ENCODE measurements at regions not wholly inside any gene's neighbourhood (a gene's known extent, or its start where the extent isn't known, plus 50 kb on each side); places are given as distances from the start of the nearest gene placed in this dataset.
"Not testable (repeated sequence)": the region's sequence is repeated elsewhere in the genome, so short reads cannot be mapped to it uniquely, and the experiment has no call there.

DNA sequence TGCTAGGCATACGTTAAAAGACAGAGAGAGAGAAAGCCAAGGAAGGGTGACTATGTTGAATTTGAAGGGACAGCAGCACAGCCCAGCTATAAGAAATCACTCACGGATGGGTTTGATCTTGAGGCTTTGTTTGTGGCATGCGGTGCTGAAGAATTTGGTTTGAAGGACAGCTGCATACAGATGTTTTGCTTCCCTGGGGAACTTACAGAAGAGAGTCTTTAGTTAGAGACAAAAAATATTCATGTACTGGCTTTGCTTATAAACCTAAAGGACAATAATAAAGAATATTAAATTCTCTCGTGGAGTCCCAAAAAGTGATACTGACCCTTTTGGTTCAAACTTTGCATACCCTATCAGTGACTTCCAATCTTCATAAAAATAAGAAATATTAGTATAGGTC is 491.4 kb downstream of the NEBL start:
- Histone ChIP-seq H3K4me1 (ENCODE audit: control insufficient read depth in 5 of 5, insufficient read depth in 5 of 5, low read length in 5 of 5) (peaks cover 0 to 9% (median 0%) of the 10 kb centered on the region in 5 donors), H3K27ac (ENCODE audit: low read depth, low read length) (no peak overlapping the region), H3K9me3 (ENCODE audit: control insufficient read depth in 5 of 5, low read length in 5 of 5) (no peaks in the 10 kb centered on the region), H3K9ac (ENCODE audit: low read length in 5 of 5) (no peak overlapping the region), H3K36me3 (ENCODE audit: control insufficient read depth in 5 of 5, insufficient read depth in 5 of 5, low read length in 5 of 5) (no peaks in the 10 kb centered on the region), H3K27me3 (ENCODE audit: control insufficient read depth in 5 of 5, insufficient read depth in 4 of 5, low read length in 5 of 5) (no peaks in the 10 kb centered on the region), H3K4me3 (ENCODE audit: low read depth in 1 of 5, low read length in 5 of 5) (no peak overlapping the region)

- Histone ChIP-seq H3K36me3 (ENCODE audit: control insufficient read depth in 5 of 5, insufficient read depth in 5 of 5, low read length in 5 of 5) (no peaks in the 10 kb centered on the region), H3K9ac (ENCODE audit: low read length in 5 of 5) (no peak overlapping the region), H3K27ac (ENCODE audit: low read depth, low read length) (no peak overlapping the region), H3K9me3 (ENCODE audit: control insufficient read depth in 5 of 5, low read length in 5 of 5) (no peaks in the 10 kb centered on the region), H3K4me1 (ENCODE audit: control insufficient read depth in 5 of 5, insufficient read depth in 5 of 5, low read length in 5 of 5) (peaks cover 0 to 9% (median 0%) of the 10 kb centered on the region in 5 donors), H3K4me3 (ENCODE audit: low read depth in 1 of 5, low read length in 5 of 5) (no peak overlapping the region), H3K27me3 (ENCODE audit: control insufficient read depth in 5 of 5, insufficient read depth in 4 of 5, low read length in 5 of 5) (no peaks in the 10 kb centered on the region)
Measured at GRCh38 chr10:20405050-20405449, 492.1 kb downstream of the NEBL start.

- H3K9ac ChIP-seq (ENCODE audit: low read length in 5 of 5), result no peak overlapping the region
Measured at GRCh38 chr10:20399772-20400171, 497.3 kb downstream of the NEBL start.

DNA sequence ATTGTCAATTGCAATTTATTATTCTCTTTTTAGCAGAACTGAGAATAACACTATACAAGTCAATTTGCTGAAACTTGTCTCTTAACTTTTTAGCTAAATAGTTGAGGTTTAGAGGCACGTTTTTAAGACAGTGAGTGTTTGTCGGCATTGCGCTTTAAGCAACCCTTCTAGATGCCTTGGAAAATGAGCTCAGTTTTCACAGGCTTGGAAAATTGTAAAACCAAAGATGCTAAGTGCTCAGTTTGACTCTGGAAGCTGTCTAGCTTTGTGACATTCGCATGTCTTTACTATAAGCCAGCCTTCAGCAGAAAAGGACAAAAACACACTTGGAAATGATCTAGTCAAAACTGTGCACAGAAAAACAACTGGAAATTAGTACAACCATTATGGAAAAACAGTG is 500.4 kb downstream of the NEBL start:
- no peak overlapping the region for H3K27ac ChIP-seq (ENCODE audit: low read depth, low read length)
- H3K9me3 ChIP-seq (ENCODE audit: control insufficient read depth in 5 of 5, low read length in 5 of 5), result no peaks in the 10 kb centered on the region
- no peak overlapping the region for H3K4me3 ChIP-seq (ENCODE audit: low read depth in 1 of 5, low read length in 5 of 5)
- H3K27me3 ChIP-seq (ENCODE audit: control insufficient read depth in 5 of 5, insufficient read depth in 4 of 5, low read length in 5 of 5), result no peaks in the 10 kb centered on the region
- no peaks in the 10 kb centered on the region for H3K36me3 ChIP-seq (ENCODE audit: control insufficient read depth in 5 of 5, insufficient read depth in 5 of 5, low read length in 5 of 5)
- H3K9ac ChIP-seq (ENCODE audit: low read length in 5 of 5), result no peak overlapping the region
- no peaks in the 10 kb centered on the region for H3K4me1 ChIP-seq (ENCODE audit: control insufficient read depth in 5 of 5, insufficient read depth in 5 of 5, low read length in 5 of 5)

More at GRCh38 chr10:20399772-20400171, 497.3 kb downstream of the NEBL start:
- H3K4me3 ChIP-seq (ENCODE audit: low read depth in 1 of 5, low read length in 5 of 5), result no peak overlapping the region
- no peaks in the 10 kb centered on the region for H3K36me3 ChIP-seq (ENCODE audit: control insufficient read depth in 5 of 5, insufficient read depth in 5 of 5, low read length in 5 of 5)
- H3K9me3 ChIP-seq (ENCODE audit: control insufficient read depth in 5 of 5, low read length in 5 of 5), result no peaks in the 10 kb centered on the region
- H3K27ac ChIP-seq (ENCODE audit: low read depth, low read length), result no peak overlapping the region
- H3K4me1 ChIP-seq (ENCODE audit: control insufficient read depth in 5 of 5, insufficient read depth in 5 of 5, low read length in 5 of 5), result no peaks in the 10 kb centered on the region
- no peaks in the 10 kb centered on the region for H3K27me3 ChIP-seq (ENCODE audit: control insufficient read depth in 5 of 5, insufficient read depth in 4 of 5, low read length in 5 of 5)

DNA sequence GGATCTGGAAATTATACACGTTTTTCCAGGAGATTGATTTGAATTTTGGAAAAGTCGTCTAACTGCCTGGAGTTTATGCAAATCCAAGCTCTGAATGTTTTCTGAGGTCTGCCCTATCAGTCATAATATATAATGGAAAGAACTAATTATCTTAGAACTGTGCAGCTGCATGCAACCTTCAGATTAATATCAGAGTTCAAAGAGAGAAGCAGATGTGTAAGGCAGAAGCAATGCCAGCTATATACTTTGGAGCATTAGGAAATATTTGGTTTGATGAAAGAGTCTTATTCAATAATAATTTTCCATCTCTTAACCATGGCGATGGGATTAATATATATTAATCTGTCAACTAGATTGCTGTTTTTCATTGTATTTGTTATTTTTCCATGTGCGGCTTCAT is 500.9 kb downstream of the NEBL start:
- no peaks in the 10 kb centered on the region for H3K27me3 ChIP-seq (ENCODE audit: control insufficient read depth in 5 of 5, insufficient read depth in 4 of 5, low read length in 5 of 5)
- H3K9me3 ChIP-seq (ENCODE audit: control insufficient read depth in 5 of 5, low read length in 5 of 5), result no peaks in the 10 kb centered on the region
- H3K4me3 ChIP-seq (ENCODE audit: low read depth in 1 of 5, low read length in 5 of 5), result no peak overlapping the region
- H3K27ac ChIP-seq (ENCODE audit: low read depth, low read length), result no peak overlapping the region
- no peak overlapping the region for H3K9ac ChIP-seq (ENCODE audit: low read length in 5 of 5)
- H3K4me1 ChIP-seq (ENCODE audit: control insufficient read depth in 5 of 5, insufficient read depth in 5 of 5, low read length in 5 of 5), result no peaks in the 10 kb centered on the region
- no peaks in the 10 kb centered on the region for H3K36me3 ChIP-seq (ENCODE audit: control insufficient read depth in 5 of 5, insufficient read depth in 5 of 5, low read length in 5 of 5)

GRCh38 chr10:20391629-20392028 is 505.5 kb downstream of the NEBL start:
- H3K27ac ChIP-seq (ENCODE audit: low read depth, low read length), result no peak overlapping the region
- H3K4me3 ChIP-seq (ENCODE audit: low read depth in 1 of 5, low read length in 5 of 5), result no peak overlapping the region
- no peaks in the 10 kb centered on the region for H3K4me1 ChIP-seq (ENCODE audit: control insufficient read depth in 5 of 5, insufficient read depth in 5 of 5, low read length in 5 of 5)
- H3K9me3 ChIP-seq (ENCODE audit: control insufficient read depth in 5 of 5, low read length in 5 of 5), result no peaks in the 10 kb centered on the region
- no peaks in the 10 kb centered on the region for H3K27me3 ChIP-seq (ENCODE audit: control insufficient read depth in 5 of 5, insufficient read depth in 4 of 5, low read length in 5 of 5)
- H3K36me3 ChIP-seq (ENCODE audit: control insufficient read depth in 5 of 5, insufficient read depth in 5 of 5, low read length in 5 of 5), result no peaks in the 10 kb centered on the region
- no peak overlapping the region for H3K9ac ChIP-seq (ENCODE audit: low read length in 5 of 5)

DNA sequence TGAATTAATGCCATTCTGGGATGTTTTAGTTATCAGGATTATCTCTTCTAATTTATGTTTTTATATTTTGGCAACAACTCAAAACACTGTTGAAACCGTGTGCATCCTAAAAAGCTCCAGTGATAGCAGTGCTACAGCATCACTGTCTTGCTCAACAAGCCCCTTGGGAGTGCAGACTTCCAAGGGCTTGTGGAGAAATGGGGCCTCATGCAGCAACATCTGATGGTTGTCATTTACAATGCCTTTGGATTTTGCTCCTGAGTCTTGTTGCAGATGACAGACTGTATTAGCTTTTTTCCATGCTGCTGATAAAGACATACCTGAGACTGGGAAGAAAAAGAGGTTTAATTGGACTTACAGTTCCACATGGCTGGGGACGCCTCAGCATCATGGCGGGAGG is 515.4 kb downstream of the NEBL start:
- Histone ChIP-seq H3K4me1 (ENCODE audit: control insufficient read depth in 5 of 5, insufficient read depth in 5 of 5, low read length in 5 of 5) (no peaks in the 10 kb centered on the region), H3K27me3 (ENCODE audit: control insufficient read depth in 5 of 5, insufficient read depth in 4 of 5, low read length in 5 of 5) (no peaks in the 10 kb centered on the region), H3K9ac (ENCODE audit: low read length in 5 of 5) (no peak overlapping the region), H3K9me3 (ENCODE audit: control insufficient read depth in 5 of 5, low read length in 5 of 5) (no peaks in the 10 kb centered on the region), H3K36me3 (ENCODE audit: control insufficient read depth in 5 of 5, insufficient read depth in 5 of 5, low read length in 5 of 5) (no peaks in the 10 kb centered on the region), H3K4me3 (ENCODE audit: low read depth in 1 of 5, low read length in 5 of 5) (no peak overlapping the region), H3K27ac (ENCODE audit: low read depth, low read length) (no peak overlapping the region)

- no peak overlapping the region for H3K9ac ChIP-seq (ENCODE audit: low read length in 5 of 5)
- H3K4me1 ChIP-seq (ENCODE audit: control insufficient read depth in 5 of 5, insufficient read depth in 5 of 5, low read length in 5 of 5), result no peaks in the 10 kb centered on the region
- no peak overlapping the region for H3K4me3 ChIP-seq (ENCODE audit: low read depth in 1 of 5, low read length in 5 of 5)
- no peaks in the 10 kb centered on the region for H3K27me3 ChIP-seq (ENCODE audit: control insufficient read depth in 5 of 5, insufficient read depth in 4 of 5, low read length in 5 of 5)
- H3K27ac ChIP-seq (ENCODE audit: low read depth, low read length), result no peak overlapping the region
- no peaks in the 10 kb centered on the region for H3K36me3 ChIP-seq (ENCODE audit: control insufficient read depth in 5 of 5, insufficient read depth in 5 of 5, low read length in 5 of 5)
- no peaks in the 10 kb centered on the region for H3K9me3 ChIP-seq (ENCODE audit: control insufficient read depth in 5 of 5, low read length in 5 of 5)
Measured at GRCh38 chr10:20380401-20380800, 516.7 kb downstream of the NEBL start.

DNA sequence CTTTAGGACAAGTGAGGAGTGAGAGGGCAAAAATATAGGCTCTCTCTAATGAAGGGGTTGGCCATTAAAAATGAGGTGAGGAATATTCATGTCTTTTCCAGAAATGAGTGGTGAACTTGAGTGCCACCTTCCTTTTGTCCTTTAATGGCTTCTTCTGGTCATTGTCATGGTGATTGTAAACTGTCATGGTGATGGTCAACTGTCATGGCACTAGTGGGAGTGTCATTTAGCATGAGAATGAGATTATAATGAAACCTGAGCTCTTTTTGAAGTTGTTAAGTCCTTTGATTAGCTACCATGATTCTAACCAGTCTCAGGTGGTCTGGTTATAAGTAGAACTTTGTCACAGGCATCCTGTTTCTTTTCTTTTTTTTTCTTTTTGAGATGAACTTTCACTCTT is 524.4 kb downstream of the NEBL start:
- H3K4me1 ChIP-seq (ENCODE audit: control insufficient read depth in 5 of 5, insufficient read depth in 5 of 5, low read length in 5 of 5), result no peaks in the 10 kb centered on the region
- no peaks in the 10 kb centered on the region for H3K36me3 ChIP-seq (ENCODE audit: control insufficient read depth in 5 of 5, insufficient read depth in 5 of 5, low read length in 5 of 5)
- H3K9me3 ChIP-seq (ENCODE audit: control insufficient read depth in 5 of 5, low read length in 5 of 5), result no peaks in the 10 kb centered on the region
- no peaks in the 10 kb centered on the region for H3K27me3 ChIP-seq (ENCODE audit: control insufficient read depth in 5 of 5, insufficient read depth in 4 of 5, low read length in 5 of 5)
- H3K4me3 ChIP-seq (ENCODE audit: low read depth in 1 of 5, low read length in 5 of 5), result no peak overlapping the region
- H3K9ac ChIP-seq (ENCODE audit: low read length in 5 of 5), result no peak overlapping the region
- no peak overlapping the region for H3K27ac ChIP-seq (ENCODE audit: low read depth, low read length)

DNA sequence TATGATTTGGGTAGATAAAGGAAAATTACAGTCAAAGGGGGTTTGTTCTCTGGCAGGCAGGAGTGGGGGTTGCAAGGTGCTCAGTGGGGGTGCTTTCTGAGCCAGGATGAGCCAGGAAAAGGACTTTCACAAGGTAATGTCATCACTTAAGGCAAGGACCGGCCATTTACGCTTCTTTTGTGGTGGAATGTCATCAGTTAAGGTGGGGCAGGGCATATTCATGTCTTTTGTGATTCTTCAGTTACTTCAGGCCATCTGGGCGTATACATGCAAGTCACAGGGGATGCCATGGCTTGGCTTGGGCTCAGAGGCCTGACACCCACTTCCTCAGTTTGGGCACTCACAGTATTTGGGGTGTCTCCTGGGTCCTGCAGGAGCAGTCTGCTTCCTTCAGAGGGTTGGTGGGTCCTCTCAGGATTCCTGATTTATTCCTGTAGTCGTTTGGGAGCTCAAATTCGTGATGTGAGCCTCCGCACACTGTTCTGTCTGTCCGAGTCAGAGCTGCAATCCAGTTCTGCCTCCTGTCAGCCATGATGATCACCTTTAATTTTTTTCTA is 526.1 kb downstream of the NEBL start:
- not testable (repeated sequence) for H3K27me3 ChIP-seq (ENCODE audit: control insufficient read depth in 5 of 5, insufficient read depth in 4 of 5, low read length in 5 of 5); H3K4me3 ChIP-seq (ENCODE audit: low read depth in 1 of 5, low read length in 5 of 5); H3K36me3 ChIP-seq (ENCODE audit: control insufficient read depth in 5 of 5, insufficient read depth in 5 of 5, low read length in 5 of 5); H3K9ac ChIP-seq (ENCODE audit: low read length in 5 of 5); H3K4me1 ChIP-seq (ENCODE audit: control insufficient read depth in 5 of 5, insufficient read depth in 5 of 5, low read length in 5 of 5); H3K27ac ChIP-seq (ENCODE audit: low read depth, low read length); H3K9me3 ChIP-seq (ENCODE audit: control insufficient read depth in 5 of 5, low read length in 5 of 5)
